ENCODE measurements at regions not wholly inside any gene's neighbourhood (a gene's known extent, or its start where the extent isn't known, plus 50 kb on each side); places are given as distances from the start of the nearest gene placed in this dataset.

DNA sequence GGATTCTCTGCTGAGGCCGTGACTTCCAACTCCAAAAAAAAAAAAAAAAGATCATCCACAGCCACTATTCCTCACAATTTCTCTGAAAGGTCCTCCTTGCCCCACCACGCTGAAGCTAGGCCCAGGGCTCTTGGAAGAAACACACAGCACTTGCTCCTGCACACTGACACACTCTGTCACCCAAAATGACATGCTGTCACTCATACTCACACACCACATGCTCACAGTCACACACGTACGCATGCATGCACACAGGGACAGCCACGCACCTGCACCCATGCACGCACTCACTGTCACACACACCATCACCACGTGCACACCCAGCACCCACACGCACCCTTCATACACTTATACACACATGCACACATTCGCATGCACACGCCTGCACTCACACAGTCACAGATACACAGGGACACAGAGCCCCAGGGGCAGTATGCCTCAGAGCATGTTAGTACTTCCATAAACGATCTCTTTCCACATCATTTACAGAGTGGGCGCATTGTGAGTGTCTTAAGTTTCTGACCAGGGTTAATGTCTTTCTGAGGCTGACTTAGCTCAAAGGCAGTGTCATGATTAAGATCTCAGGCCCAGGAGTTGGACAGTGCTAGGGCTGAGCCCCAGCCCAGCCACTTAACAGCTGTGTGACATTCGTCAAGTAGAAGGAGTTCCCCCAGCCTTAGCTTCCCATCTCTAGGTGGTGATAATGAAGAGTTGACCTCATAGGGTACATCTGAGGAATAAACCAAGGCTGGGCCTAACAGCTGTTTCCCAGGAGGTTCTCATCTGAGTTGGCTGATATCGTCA, 93.4 kb downstream of the GLI2 start:
- intact Hi-C loops (cut with micrococcal nuclease) = no loop called here

GRCh38 chr2:120829633-120830025, 94.0 kb downstream of the GLI2 start:
- intact Hi-C loops (cut with micrococcal nuclease) = no loop called here

GRCh38 chr2:120830096-120830830, 94.6 kb downstream of the GLI2 start:
- intact Hi-C loops (cut with micrococcal nuclease) = no loop called here

DNA sequence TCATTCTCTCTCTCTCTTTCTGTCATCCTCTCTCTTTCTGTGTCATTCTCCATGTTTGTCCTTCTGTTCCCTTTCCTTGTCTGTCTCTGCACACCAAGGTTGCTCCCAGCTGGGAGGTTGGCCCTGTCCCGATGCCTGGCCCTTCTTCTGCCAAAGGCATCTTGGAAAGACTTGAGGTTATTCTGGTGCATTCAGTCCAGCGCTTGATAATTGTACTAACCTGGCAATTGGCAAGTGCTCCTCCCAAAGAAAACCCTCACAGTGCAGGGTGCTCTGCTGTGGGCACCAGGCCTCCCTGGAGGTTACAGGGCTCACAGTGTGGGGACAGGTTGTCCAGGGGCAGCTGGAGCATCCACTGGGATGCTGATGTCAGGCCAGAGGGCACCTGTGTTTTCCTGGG, 95.4 kb downstream of the GLI2 start:
- intact Hi-C loops (cut with micrococcal nuclease) = no loop called here

DNA sequence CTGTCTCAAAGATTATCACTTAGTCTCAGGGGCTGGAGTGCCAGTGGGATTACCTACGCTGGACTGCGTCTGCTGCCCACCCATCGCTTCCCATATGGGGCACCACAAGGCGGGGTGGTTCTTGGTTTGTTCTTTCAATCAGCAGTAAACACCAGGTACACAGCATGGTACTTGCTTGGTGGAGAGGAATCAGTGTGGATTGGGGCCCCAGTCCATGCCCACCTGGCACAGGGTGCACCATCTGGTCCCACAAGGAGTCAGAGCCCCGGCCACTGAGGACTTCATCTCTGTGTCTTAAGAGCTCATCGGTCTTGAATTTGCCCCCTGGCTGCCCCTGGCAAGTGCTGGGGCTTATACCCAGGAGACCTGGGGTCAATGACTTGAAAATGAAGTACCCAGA, 96.2 kb downstream of the GLI2 start:
- intact Hi-C loops (cut with micrococcal nuclease) = no loop called here

GRCh38 chr2:120832296-120833070, 96.8 kb downstream of the GLI2 start:
- intact Hi-C loops (cut with micrococcal nuclease) = no loop called here

DNA sequence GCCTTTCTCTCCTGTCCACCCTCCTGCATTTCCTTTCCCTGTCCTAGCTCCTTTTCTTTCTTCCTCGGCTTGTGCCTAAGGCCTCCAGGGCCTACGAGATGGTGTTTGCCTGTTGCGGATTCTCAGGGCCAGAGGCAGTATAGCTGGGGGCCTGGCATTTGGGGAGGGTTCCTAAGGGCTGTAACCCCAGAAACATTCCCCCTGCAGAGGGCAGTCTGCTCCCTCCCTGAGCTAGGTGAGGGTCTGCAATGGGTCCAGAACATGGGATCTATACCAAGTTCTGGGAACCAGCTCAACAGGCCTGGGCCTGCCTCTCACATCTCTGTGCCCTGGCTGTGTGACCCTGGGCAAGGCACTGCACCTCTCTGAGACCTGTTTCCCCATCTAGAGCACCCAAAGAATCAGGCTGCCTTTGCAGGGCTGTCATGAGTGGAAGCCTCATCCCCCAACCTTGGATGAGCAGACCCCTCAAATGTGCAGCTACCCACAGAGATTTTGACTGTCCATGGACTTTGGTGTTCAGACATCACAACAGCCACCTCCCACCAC, 97.5 kb downstream of the GLI2 start:
- intact Hi-C loops (cut with micrococcal nuclease) = no loop called here

DNA sequence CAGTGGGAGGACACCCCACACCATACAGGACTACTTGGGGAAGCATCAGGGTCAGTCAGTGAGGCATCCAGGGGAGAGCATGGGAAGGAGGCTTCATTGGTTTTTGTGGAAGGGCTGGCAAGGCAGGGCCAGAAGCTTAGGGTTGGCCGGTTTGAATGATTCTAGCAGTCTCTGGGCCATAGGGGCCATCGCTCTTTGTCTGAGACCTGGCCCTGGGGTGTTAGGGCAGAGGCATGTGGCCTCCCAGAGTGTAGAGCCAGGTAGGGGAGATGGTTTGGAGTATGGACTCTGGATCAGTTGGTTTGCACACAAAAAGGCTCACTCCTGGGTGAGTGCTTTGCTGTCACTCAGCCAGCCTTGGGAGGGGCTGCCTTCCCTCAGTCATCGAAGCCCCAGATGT, 98.5 kb downstream of the GLI2 start:
- intact Hi-C loops (cut with micrococcal nuclease) = no loop called here

- intact Hi-C loops (cut with micrococcal nuclease) = no loop called here
Observed at GRCh38 chr2:120836281-120836680, 100.6 kb downstream of the GLI2 start.

- intact Hi-C loops (cut with micrococcal nuclease) = no loop called here
Observed at GRCh38 chr2:120840795-120841487, 105.3 kb downstream of the GLI2 start.

GRCh38 chr2:120842456-120843439, 107.1 kb downstream of the GLI2 start:
- intact Hi-C loops (cut with micrococcal nuclease) = no loop called here

DNA sequence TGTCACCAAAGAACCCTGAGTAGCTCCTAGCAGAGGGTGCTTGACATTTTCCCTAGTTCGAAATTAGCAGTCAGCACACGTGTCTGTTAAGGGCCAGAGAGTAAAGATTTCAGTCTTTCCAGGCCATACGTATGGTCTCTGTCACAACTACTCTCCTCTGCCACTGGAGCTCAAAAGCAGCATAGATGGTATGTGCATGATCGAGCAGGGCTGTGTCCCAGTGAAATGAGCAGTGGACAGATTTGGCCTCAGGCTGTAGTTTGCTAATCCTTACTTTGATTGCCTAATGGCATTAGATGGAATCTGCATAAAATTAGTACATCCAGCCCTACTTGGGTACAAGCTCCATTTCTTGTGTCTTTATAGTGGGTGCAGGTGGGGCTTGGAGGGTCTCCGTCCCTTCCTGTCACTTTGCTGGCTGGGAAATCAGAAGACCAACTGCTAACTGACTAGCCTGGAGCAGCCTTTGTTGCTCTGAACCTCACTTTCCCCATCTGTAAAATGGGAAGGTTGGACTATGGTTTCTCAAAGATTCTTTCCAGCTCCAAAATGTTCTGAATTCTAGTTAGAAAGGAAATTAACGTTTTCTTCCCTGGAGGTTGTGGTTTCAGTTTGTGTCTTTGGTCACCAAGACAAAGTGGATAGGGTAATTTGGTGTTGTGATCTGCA, 108.5 kb downstream of the GLI2 start:
- intact Hi-C loops (cut with micrococcal nuclease) = no loop called here

DNA sequence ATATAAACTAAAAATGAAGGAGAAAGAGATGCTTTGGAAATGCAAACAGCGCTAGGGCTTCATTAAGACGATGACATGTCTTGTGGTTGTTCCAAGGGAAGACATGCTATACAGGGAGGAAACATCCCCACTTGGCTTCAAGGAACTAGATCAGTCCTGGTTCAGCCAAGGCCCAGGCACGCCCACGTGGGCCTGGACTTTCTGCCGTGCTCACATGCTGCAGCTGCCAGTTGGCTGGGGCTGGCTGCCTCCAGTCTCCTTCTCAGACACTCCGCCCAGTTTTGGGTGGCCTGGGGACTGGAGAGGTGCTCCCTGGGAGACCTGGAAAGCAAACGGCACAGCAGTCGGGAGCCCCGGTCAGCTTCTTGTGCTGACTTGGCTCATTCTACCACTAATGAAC, 109.6 kb downstream of the GLI2 start:
- intact Hi-C loops (cut with micrococcal nuclease) = no loop called here

GRCh38 chr2:120846406-120847095, 110.9 kb downstream of the GLI2 start:
- intact Hi-C loops (cut with micrococcal nuclease) = no loop called here

DNA sequence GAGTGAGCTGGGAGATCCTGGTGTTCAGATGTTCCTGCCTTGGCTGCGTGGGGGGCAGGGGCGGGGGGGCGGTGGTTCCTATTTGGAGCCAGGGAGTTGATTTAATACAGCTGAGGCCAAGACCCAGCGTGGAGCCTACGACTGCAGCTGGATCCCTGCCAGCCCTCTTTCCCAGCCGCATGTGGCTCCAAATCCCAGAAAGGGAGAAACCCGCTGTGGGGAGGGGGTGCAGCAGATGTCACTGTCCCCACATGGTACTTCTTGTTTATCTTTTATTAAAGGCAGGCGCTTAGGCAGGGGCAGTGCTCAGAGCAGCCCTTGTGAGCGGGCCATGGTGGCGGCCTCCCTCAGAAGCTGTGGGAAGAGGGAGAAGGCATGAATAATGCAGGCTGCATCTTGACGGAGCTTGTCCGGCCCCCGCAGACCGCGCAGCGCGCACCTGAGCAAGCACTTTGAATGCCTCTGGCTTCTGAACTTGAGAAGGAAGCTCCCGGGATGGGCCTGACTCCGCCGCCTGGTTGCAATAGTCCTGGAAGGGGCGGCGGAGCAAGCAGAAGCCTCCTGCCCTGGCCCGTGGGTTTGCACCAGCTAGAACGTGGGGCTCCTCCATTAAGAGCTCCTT, 112.1 kb downstream of the GLI2 start:
- intact Hi-C loops (cut with micrococcal nuclease) = no loop called here

- intact Hi-C loops (cut with micrococcal nuclease) = no loop called here
Observed at GRCh38 chr2:120849278-120849677, 113.6 kb downstream of the GLI2 start.

GRCh38 chr2:120850551-120850950, 114.9 kb downstream of the GLI2 start:
- intact Hi-C loops (cut with micrococcal nuclease) = no loop called here

GRCh38 chr2:120851116-120851773, 115.6 kb downstream of the GLI2 start:
- intact Hi-C loops (cut with micrococcal nuclease) = no loop called here

All from T-helper 2 cell treated with Interferon-gamma antibody and Interleukin-4, amounts not matched to agents 100 ng/mL and 5 ng/mL, for 36 hours (primary cell).